HG03442 (cell line): ENCODE measurements at regions not wholly inside any gene's neighbourhood (a gene's known extent, or its start where the extent isn't known, plus 50 kb on each side); places are given as distances from the start of the nearest gene placed in this dataset.
"Not testable (repeated sequence)": the region's sequence is repeated elsewhere in the genome, so short reads cannot be mapped to it uniquely, and the experiment has no call there.

Source experiments
- ATAC-seq: cut with Tn5 transposase; IDR thresholded peaks from one replicate; pipeline ENCODE4 v1.9.1; 2021; ENCODE audit warnings: mild to moderate bottlenecking, moderate library complexity; ENCODE audit not compliant: unreplicated experiment

DNA sequence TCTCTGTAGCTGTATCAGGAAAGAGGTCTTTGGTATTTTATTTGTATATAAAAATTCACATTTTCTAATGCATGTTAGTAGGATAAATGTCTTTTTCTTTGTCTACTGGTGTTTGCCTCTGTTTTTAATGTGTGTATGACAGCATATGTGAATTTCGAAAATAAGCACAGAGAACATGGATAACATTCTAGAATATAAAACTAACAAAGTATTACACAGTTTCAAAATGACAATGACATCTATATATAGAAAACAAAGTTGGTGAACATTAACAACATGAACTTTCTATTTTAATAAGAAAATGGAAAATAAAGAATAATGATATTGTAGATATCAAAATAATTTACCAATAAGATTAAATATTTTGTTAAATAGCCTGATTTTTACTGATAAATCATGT, 608.0 kb downstream of the COL12A1 start:
- no peak for ATAC-seq

DNA sequence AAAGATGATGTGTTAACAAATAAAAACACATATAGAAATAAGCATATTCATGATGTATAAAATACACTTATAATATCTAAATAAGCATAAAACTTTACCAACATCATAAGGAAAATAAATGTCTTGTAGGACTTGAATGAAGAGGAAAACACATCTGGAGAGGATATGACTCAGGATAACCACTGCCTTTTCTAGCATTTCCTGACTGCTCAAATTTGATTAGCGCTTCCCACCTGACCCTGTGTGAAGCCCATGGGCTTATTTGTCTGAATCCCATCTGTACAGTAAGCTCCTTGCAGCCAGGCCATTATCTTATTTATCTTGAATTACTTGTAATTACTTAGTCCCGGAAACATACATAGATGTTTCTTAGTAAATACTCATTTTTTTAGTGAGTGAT, 608.6 kb downstream of the COL12A1 start:
- ATAC-seq = no peak

DNA sequence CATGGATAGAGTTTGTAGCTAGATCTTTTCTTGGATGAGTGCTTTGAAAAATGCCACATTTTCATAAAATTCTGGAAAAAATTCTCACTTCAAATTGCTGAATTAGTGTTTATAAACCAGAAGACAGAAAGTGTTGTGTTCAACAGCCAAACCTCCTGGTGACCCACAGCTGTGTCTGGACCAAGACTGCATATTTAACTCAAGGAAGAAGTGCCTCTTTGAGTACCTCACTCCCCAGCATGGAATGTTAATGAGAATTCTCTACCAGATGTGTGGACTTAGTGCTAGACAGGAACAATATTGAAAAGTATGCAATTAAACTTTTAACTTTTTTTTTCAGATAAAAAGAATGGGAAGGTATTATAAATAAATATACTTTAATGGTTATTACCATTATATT, 609.3 kb downstream of the COL12A1 start:
- ATAC-seq = no peak

DNA sequence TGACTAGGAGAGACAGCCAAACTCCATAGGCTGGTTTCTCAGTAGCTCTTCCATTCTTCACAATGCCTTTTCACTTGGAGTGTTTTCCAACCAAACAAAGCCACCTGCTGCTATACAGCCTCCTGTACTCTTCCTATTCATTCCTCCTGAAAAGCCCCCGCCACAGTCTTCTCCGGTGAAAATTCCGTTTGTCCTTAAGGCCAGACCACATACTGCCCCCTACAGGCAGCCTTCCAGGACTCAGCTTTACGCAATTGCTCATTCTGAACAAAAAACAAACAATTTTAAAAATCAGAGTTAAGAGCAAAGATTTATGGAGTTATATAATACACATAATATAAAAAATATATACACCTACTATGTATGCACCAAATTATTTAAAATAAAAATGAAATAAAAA, 611.5 kb downstream of the COL12A1 start:
- not testable (repeated sequence) for ATAC-seq

DNA sequence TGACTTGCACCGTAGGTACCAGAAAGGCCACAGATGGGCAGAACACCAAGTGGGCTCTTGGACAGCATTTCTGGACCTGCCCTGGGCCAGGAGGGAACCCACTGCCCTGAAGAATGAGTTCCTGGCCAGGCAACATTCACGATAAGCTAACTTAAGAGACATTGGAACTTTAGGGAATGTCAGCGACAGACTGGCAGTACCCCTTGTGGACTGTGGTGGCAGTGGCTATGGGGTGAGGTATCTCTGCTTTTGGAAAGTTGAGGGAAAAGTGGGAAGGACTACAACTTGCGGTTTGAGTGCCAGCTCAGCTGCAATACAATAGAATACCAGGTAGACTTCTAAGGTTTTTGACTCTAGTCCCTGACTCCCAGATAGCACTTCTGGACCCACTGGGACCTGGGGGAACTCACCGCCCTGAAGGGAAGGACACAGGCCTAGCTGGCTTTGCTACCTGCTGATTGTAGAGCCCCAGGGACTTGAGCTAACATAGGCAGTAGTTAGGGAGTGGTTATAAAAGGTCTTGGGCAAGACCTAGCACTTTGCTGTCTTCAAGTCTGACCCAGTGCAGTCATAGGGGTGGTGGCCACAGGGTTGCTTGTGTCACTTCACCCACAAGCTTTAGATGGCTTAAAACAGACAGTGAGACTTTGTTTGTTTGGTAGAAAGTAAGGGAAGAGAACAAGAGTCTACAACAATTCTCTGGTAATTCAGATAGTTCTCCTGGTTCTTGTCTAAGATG, 617.6 kb downstream of the COL12A1 start:
- ATAC-seq = no peak

DNA sequence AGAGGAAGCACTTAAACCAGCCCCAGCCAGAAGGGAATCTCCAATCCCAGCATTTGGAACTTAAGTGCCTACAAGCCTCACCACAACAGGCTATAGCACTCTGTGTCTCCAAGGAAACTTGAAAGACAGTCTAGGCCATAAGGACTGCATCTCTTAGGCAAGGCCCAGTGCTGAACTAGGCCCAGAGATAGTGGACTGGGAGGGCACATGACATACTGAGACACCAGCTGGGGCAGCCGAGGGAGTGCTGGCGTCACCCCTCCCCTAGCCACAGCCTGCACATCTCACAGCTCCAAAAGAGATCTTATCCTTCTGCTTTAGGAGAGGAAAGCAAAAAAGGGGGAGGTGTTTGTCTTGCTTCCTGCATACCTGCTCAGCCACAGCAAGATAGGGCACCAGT, 618.5 kb downstream of the COL12A1 start:
- ATAC-seq = no peak

DNA sequence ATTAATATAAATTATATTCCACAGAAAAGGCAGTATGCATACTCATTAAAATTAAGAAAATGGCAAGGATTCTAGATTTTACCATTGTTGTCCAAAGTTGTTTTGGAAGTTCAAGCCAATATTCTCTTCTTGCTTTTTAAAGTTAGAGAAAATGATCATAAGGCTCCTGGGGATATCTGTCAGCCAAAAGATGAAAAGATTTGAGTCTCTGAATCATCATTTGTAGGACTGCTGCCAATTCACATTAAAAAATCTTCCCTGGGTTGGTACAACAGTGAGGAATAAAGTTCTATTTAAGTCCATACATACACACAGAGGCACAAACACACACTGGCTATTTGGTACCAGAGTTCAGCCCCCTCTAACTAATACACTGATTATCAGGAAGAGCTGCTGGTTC, 620.1 kb downstream of the COL12A1 start:
- ATAC-seq = no peak

DNA sequence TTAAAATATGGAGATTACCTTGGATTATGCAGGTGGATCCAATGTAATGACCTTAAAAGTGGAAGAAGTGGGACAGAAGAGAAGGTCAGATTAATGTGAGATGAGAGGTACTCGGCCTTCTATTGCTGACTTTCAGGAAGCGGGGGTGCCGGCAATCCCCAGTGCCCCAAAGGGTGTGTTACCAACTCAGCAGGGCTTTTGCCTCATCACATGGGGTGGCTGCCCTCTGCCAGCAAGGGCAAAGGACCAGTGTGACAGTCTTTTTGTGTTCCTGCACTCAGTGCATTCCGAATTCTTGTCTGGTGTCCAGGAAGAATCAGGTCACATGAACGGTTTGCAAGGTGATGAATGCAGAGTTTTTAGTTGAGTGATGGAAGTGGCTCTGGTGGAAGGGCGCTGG, 624.2 kb downstream of the COL12A1 start:
- no peak for ATAC-seq

DNA sequence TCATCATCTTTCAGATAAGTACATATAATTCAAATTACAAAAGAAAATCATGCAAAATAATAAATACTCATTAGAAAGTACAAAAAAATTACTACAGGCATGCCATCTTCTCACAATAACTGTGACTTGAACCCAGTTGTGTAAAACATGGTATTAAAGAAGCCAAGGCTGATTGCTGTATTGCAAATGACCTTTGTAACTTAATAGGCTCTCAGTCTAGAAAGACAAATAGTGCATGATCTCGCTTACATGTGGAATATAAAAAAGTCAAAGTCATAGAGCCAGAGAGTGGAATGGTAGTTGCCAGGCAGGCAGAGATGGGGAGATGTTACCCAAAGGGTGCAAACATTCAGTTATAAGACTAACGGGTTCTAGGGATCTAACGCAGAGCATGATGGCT, 626.1 kb downstream of the COL12A1 start:
- ATAC-seq = no peak

DNA sequence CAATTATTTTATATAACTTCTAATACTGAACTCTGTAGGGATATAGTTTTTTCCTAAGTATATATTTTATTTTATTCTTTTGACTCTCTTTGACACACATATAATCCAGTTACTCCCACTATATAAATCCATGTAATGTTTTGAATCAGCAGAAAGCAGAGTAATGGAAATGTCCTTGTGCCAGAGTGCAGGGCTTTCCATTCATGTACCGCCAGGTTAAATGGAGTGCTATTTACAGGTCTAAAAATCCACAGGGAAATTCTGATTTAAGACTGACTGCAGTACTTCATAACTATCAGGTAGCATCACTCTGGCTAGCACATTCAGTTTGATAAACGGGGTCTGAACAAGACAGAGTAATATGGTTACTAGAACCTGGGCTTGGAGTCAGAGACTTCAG, 626.8 kb downstream of the COL12A1 start:
- ATAC-seq = no peak

DNA sequence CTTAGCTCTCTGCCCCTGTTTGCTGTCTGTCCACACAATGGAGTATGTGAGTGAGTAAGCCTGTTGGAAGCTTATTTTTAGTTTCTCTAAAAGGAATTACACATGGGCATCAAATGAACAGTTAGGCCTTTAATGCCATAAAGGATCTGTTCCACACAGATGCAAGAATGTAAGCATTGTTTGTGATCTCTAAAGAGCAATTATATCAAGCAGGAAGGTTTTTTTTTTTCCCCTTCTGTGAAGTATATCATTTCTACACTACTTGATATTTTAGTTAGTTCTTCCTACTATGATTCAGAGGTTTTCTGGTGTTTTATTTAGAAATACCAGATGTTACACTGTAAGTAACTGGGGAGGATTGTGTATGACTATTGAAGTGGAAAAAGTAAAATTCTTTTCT, 627.5 kb downstream of the COL12A1 start:
- no peak for ATAC-seq

DNA sequence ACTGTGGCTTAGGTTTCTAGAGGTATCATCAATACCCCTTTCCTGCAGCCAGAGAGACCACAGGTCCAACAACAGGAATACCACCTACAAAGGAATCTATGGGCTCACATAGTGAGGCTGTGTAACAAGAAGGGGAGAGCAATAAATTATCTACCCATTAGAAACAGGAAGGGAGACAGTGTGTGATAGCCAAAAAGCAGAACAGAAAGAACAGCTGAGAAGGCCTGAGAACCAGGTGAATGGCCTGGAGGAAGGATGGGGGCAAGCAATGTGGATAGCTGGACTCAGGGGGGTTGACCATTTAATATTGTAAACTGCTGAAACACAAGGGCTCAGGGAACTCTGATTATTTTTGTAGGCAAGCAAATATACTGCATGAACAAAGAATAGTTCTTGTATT, 628.2 kb downstream of the COL12A1 start:
- ATAC-seq = peak; percentile 86

DNA sequence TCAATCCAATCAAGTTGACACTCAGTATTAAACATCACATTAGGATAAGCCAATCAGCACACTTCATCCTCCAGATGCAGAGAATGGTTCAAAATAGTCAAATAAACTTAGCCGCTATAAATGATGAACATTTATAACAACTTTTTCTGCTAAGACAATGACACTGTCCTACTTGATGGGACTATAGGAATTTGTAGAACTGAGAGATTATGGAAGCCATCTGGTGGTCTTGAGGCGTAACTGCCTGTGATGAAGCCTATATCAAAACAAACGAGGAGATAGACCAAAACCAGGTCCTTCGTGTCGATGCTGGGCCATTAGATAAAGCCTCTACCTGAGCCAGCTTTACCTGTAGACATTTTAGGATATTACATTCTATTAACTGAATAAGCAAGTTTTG, 631.1 kb downstream of the COL12A1 start:
- peak; percentile 52 for ATAC-seq

DNA sequence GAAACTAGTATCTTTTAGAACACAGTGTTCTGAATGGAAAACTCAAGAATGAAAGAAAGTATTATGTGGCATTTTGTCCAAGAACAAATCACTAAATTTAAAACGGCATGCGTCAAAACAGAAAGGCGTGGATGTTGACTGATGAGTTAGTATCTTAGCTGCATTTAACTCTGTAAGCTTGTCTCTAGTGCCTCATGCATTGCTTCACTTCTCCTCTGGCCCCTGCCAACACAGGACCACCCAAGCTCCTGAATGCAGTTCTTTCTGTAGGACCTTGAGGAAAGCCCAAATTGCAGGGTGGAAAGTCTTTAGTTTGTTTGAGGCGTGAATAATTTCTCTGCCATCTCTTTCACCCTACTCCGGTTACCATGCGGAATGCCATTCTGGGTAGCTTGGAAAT, 632.2 kb downstream of the COL12A1 start:
- no peak for ATAC-seq

DNA sequence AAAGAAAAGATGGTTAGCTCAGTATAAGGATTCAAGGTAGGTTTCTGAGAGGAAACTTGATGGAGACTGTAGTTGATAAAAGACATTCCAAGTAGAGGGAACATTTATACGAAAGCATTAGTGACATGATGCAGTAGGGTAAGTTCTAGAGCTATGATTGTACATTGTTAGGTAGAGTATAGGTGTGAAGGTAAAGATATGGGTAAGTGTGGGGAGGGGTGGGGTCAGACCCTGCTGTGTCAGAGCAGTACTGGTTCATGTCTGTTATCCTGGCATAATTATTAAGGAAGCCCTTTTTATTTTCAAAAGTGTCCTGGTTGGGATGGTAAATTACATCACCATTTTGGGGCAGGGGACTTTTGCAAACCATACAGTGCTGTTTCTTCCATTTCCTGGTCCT, 635.8 kb downstream of the COL12A1 start:
- no peak for ATAC-seq

DNA sequence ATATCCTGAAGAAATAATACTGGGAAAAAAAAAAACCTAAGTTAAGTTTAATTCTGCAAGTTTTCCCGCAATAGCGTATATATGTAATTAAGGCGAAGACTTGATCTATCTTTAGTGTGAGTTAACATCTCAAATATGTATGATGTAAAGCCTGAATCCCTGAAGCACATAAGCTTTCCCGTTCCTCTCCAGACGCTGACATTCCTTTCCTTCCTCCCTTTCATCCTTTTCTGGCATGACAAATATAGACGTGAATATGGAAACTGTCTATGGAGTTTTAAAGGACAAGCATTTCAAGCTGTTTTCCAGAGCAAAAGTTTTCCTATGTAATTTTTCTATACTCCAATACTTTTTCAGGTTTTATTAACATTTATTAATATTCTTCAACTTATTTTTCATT, 637.0 kb downstream of the COL12A1 start:
- no peak for ATAC-seq

DNA sequence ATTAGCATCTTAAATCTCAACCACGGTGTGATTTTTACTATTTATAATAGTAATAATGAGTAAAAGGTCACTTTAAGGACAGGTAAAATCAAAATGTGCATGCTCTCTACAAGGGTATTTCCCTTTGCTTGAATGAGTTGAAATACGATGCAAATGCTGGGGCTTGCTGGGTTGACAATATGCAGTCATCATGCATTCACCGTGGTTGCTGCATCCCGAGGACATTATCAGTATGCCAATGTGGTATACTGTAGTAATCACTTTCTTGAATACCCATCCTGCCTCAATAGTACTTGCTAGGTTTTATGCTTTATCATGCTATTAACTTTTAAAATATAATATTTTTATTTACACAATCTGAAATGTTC, 637.9 kb downstream of the COL12A1 start:
- ATAC-seq = not testable (repeated sequence)

DNA sequence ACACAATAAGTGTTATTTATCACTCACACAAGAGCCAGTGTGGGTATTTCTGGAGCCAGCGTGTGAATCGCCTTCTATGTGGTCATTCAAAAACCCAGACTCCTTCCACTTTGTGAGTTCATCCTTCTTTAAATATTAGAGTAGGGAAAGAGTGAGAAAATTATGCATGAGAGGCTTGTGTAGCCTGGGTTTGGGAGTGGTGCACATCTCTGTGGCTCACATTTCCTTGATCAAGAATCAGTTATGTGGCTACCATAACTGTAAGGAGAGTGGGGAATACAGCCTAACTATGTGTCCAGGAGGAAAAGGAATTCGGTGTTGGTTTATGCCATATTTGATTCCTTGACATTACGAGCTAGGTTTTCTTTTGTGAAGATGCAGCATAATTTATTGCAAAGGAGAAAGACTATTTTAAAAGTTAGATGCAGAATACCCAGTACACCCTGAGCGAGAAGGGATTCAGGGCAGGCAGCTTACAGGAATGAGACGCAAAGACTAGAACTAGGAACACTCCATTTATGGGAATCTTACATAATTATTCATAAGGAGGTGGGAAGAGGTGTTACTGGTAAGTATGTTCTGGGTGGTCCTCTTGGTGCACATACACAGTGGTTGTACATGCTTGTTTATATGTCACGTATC, 638.5 kb downstream of the COL12A1 start:
- no peak for ATAC-seq

DNA sequence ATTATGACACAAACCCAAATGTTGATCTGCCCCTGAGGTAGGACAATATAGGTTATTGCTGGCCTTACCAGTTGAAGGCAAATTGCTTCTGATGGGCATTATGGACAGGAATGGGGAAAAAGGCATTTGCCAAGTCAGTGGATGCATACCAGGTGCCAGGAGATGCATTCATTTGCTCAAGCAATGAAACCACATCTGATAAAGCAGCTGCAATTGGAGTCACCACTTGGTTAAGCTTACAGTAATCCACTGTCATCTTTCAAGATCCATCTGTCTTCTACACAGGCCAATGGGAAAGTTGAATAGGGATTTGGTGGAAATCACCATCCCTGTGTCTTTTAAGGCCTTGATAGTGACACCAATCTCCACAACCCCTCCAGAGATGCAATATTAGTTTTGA, 648.6 kb downstream of the COL12A1 start:
- no peak for ATAC-seq

DNA sequence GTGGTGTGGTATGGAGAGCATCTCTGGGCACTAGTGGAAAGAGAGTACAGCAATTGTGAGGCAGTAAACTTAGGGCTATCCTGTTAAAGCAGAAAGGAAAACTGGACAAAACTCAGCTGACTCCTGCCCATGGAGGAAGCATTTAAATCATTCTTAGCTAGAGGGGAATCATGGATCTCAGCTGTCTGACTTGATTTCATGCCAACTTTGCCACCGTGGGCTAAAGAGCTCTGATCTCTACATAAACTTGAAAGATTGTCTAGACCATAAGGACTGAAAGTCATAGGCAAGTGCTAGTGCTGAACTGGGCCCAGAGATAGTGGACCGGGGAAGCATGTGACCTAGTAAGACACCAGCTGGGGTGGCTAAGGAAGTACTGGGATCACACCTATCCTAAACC, 651.8 kb downstream of the COL12A1 start:
- no peak for ATAC-seq

DNA sequence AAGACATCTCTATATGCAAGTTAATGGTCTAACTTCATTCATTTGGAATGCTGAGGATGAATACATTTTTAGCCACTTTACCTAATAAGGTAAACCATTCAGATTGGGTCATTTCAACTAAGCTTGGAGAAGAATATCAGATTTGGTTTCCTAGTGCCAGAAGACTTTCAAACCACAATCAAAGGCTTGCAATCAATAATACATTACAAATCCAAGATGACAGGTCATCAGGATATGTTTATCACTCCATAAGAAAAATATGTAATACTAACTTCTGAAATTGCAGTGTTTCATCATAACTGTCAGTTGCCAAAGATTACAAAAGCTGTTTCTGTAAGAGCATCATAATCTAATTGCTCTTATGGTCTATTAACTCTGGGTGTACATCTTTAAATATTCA, 654.0 kb downstream of the COL12A1 start:
- ATAC-seq = no peak

DNA sequence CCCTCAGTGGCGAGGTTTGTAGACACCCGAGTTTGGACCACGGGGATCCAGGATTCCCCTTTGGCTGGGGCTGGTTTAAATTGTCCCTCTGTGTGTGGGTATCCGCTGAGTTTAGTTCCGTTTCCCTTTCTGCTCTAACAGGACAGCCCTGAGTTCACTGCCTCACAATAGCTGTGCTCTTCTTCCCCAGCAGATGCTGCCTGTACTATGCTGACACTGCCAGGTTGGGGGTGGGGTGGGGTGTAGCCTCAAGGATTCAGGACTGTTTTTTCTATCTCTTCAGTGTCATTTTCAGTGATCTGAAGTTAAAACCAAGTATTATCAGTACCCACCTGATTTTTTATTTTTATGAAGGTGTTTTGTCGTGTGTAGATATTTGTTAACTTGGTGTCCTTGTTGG, 655.0 kb downstream of the COL12A1 start:
- no peak for ATAC-seq

DNA sequence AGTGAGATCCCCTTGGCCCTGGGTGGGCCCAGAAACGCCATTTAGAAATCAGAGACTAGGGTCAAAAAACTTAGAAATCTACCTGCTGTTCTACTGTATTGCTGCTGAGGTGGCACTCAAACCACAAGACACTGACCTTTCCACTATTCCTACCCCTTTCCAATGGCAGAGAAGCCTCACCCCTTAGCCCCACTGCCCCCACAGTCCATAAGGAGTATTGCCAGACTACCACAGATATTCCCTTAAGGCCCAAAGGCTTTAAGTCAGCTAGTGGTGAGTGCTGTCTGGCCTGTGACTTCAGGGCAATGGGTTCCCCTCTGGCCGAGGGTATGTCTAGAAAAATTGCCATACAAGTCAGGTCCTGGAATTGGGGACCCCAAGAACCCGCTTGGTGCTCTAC, 656.1 kb downstream of the COL12A1 start:
- ATAC-seq = no peak
